OCI-LY7 (cell line): ENCODE measurements at regions not wholly inside any gene's neighbourhood (a gene's known extent, or its start where the extent isn't known, plus 50 kb on each side); places are given as distances from the start of the nearest gene placed in this dataset.

Experiments
- BruUV-seq: library from RNA; stranded (reverse); fragments of 400-500 nt; replicated peaks from 2 replicates; lab custom pipeline; 2021; lab: Mats Ljungman, UMichigan
- CTCF ChIA-PET: fragments of 300-600 bp; sonication (Branson Sonifier 250); formaldehyde crosslinking; loops from one replicate; lab custom pipeline; 2022; ENCODE audit warnings: antibody characterized with exemption; ENCODE audit not compliant: unreplicated experiment; lab: Charles Lee
- POLR2A ChIA-PET: fragments of 300-600 bp; sonication (Branson Sonifier 250); formaldehyde crosslinking; loops from one replicate; lab custom pipeline; 2022; ENCODE audit warnings: antibody characterized with exemption; lab: Charles Lee
- DNase-seq: peaks from one replicate; pipeline ENCODE4 v3.0.0-alpha.2; 2015; ENCODE audit warnings: low spot score
- H2AFZ ChIP-seq: fragments of 200-600 bp; sonication (generic), shearing (Covaris generic); 2 replicates; pipeline ENCODE4 v1.6.1; 2014; ENCODE audit warnings: mild to moderate bottlenecking, antibody characterized with exemption, low read length, moderate library complexity
- H3K27ac ChIP-seq: fragments of 200-600 bp; sonication (generic); 2 replicates; pipeline ENCODE4 v1.5.1; 2014; ENCODE audit warnings: mixed run types, low read depth, mild to moderate bottlenecking, moderate library complexity, low read length, inconsistent platforms; ENCODE audit not compliant: poor library complexity, severe bottlenecking
- H3K36me3 ChIP-seq: fragments of 200-600 bp; sonication (generic); 2 replicates; pipeline ENCODE4 v1.6.1; 2014; ENCODE audit warnings: mild to moderate bottlenecking, antibody characterized with exemption, low read length, moderate library complexity, mixed read lengths; ENCODE audit not compliant: insufficient read depth
- H3K4me1 ChIP-seq: fragments of 200-600 bp; sonication (generic); 2 replicates; pipeline ENCODE4 v1.5.1; 2014; ENCODE audit warnings: mild to moderate bottlenecking, low read length; ENCODE audit not compliant: insufficient read depth, poor library complexity, severe bottlenecking
- H3K4me2 ChIP-seq: fragments of 200-600 bp; sonication (generic); 2 replicates; pipeline ENCODE4 v1.6.1; 2014; ENCODE audit warnings: mild to moderate bottlenecking, low read length
- H3K4me3 ChIP-seq: fragments of 200-600 bp; sonication (generic); 2 replicates; pipeline ENCODE4 v1.5.1; 2014; ENCODE audit warnings: mild to moderate bottlenecking, low read depth, low read length; ENCODE audit not compliant: poor library complexity, severe bottlenecking
- H3K79me2 ChIP-seq: fragments of 200-600 bp; sonication (generic); 2 replicates; pipeline ENCODE4 v1.6.1; 2016; ENCODE audit warnings: low read depth, mild to moderate bottlenecking, low read length, moderate library complexity, mixed read lengths; ENCODE audit not compliant: insufficient read depth
- H3K9me2 ChIP-seq: fragments of 200-600 bp; sonication (generic); 2 replicates; pipeline ENCODE4 v1.6.1; 2016; ENCODE audit warnings: mild to moderate bottlenecking, low read length, mixed read lengths; ENCODE audit not compliant: insufficient read depth
- H3K9me3 ChIP-seq: fragments of 200-600 bp; sonication (generic); 2 replicates; pipeline ENCODE4 v1.6.1; 2014; ENCODE audit warnings: mild to moderate bottlenecking, mixed run types, low read length, mixed read lengths
- H4K20me1 ChIP-seq: fragments of 200-600 bp; sonication (generic); 2 replicates; pipeline ENCODE4 v1.6.1; 2014; ENCODE audit warnings: mild to moderate bottlenecking, antibody characterized with exemption, low read length, moderate library complexity, mixed read lengths; ENCODE audit not compliant: insufficient read depth
- EZH2phosphoT487 ChIP-seq: fragments of 200-600 bp; sonication (generic); IDR thresholded peaks from 2 replicates; pipeline ENCODE4 v1.6.1; 2018; ENCODE audit warnings: low read depth, borderline replicate concordance, mild to moderate bottlenecking, mixed run types, antibody characterized with exemption, low read length, moderate library complexity, mixed read lengths
- intact Hi-C: fragments of 100-400 bp; cut with micrococcal nuclease; formaldehyde crosslinking; loops from one replicate; pipeline ENCODE4 v1.10.0; 2022; ENCODE audit not compliant: unreplicated experiment
- TF ChIP-seq, protein P1 (sequence below): fragments of 200-600 bp; sonication (generic); conservative IDR thresholded peaks from 2 replicates; pipeline ENCODE4 v1.5.1; 2014; ENCODE audit warnings: mild to moderate bottlenecking, antibody characterized with exemption, low read length, moderate library complexity, mixed read lengths

DNA sequence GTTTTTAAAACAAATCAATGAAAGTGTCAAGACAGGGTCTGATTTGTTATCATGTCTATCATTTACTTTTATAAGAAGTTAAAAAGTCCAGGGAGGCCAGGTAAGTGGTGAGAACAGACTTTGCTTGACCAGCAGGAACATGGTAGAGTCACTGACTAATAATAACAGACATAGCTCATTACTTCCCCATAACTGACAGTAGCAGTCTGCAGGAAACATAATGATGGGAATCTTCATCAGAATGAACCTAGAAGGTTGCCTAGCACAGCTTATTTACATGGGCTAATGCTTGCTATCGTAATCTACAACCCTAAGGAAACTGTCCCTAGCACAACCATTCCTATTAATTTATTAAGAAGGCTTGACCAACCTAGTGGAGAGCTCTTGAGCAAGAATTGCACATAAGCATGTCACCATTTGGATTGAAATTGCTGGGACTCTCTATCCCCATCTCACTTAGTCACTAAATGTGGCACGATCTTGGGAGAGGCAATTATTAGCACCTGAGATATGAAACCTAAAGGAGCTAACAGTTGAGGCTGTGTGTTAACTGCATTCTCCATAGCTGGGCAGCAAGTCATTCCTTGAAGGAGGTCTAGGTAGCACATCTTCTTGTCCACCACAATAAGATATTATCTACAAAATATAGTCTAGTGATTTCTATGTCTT, 139.6 kb upstream of the ZBTB20 start:
- Histone ChIP-seq H3K4me1 (no peaks in the 10 kb centered on the region), H3K79me2 (no peaks in the 10 kb centered on the region), H3K4me2 (no peak overlapping the region), H4K20me1 (no peaks in the 10 kb centered on the region), H3K9me2 (no peaks in the 10 kb centered on the region), H3K4me3 (no peak overlapping the region), H2AFZ (no peak overlapping the region), H3K27ac (no peak overlapping the region), H3K9me3 (no peaks in the 10 kb centered on the region), H3K36me3 (no peaks in the 10 kb centered on the region)
- ChIA-PET POLR2A (interaction anchor here (0.6 kb wide), 1 partner anchor 513 kb away, joined by 3 read pairs; no protein-coding TSS in a partner anchor), CTCF (no interaction called here)
- no peak for TF ChIP-seq EZH2phosphoT487
- TF ChIP-seq, protein P1, sequence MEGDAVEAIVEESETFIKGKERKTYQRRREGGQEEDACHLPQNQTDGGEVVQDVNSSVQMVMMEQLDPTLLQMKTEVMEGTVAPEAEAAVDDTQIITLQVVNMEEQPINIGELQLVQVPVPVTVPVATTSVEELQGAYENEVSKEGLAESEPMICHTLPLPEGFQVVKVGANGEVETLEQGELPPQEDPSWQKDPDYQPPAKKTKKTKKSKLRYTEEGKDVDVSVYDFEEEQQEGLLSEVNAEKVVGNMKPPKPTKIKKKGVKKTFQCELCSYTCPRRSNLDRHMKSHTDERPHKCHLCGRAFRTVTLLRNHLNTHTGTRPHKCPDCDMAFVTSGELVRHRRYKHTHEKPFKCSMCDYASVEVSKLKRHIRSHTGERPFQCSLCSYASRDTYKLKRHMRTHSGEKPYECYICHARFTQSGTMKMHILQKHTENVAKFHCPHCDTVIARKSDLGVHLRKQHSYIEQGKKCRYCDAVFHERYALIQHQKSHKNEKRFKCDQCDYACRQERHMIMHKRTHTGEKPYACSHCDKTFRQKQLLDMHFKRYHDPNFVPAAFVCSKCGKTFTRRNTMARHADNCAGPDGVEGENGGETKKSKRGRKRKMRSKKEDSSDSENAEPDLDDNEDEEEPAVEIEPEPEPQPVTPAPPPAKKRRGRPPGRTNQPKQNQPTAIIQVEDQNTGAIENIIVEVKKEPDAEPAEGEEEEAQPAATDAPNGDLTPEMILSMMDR = no peak
- DNase-seq = no peak
- BruUV-seq = no TSS peak
- intact Hi-C loops = no loop called here

DNA sequence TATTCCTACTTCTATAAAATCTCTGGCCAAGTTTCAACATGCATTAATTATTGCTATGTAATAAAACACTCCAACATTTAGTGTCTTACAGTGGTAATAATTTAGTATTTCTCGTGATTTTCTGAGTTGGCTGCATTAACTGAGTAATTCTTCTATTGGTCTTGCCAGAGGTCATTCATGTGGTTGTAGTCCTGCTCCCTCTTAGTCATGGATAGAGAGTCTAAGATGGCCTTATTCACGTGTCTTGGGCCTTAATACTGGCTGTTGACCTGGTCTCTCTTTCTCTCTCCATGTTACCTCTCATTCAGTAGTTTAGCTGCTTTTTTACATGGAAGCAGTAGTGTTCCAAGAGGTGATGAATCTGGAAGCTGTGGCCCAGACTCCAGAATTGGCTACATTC, 140.1 kb upstream of the ZBTB20 start:
- no TSS peak for BruUV-seq
- TF ChIP-seq, protein P1 = no peak
- TF ChIP-seq EZH2phosphoT487 = no peak

DNA sequence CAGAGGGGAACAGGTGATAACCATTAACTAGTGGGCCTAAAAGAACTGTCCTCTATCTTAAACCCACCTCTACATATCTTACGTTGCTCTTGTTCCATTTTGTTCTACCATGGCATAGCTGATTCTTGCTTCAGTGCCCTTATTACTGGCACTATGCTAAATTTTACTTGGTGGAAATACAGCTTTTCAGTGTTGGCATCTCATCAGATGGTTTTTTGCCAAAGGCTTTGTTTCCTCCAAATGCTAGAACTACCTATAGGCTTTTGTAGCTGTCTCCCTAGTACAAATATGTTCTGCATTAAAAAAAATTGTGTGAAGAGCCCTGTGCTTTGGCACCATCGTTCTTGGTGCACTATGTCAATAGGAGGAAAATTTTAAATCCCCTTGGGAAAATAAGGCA, 145.0 kb upstream of the ZBTB20 start:
- CTCF ChIA-PET = no interaction called here
- POLR2A ChIA-PET = no interaction called here
- H2AFZ ChIP-seq = no peak overlapping the region
- BruUV-seq = no TSS peak
- H3K4me1 ChIP-seq = no peaks in the 10 kb centered on the region
- intact Hi-C loops = no loop called here
- no peak overlapping the region for H3K4me2 ChIP-seq
- TF ChIP-seq EZH2phosphoT487 = no peak
- TF ChIP-seq, protein P1 = no peak
- H3K9me2 ChIP-seq = no peaks in the 10 kb centered on the region
- no peaks in the 10 kb centered on the region for H3K36me3 ChIP-seq
- no peaks in the 10 kb centered on the region for H3K79me2 ChIP-seq
- H3K9me3 ChIP-seq = no peaks in the 10 kb centered on the region
- DNase-seq = no peak
- H3K4me3 ChIP-seq = no peak overlapping the region
- H4K20me1 ChIP-seq = no peaks in the 10 kb centered on the region
- H3K27ac ChIP-seq = no peak overlapping the region

More for the DNA sequence above, 140.1 kb upstream of the ZBTB20 start:
- H3K79me2 ChIP-seq = no peaks in the 10 kb centered on the region
- H3K27ac ChIP-seq = no peak overlapping the region
- H2AFZ ChIP-seq = no peak overlapping the region
- no peaks in the 10 kb centered on the region for H3K9me3 ChIP-seq
- H3K4me2 ChIP-seq = no peak overlapping the region
- ChIA-PET POLR2A (no interaction called here), CTCF (no interaction called here)
- intact Hi-C loops = no loop called here
- H3K4me1 ChIP-seq = no peaks in the 10 kb centered on the region
- H4K20me1 ChIP-seq = no peaks in the 10 kb centered on the region
- H3K9me2 ChIP-seq = no peaks in the 10 kb centered on the region
- no peaks in the 10 kb centered on the region for H3K36me3 ChIP-seq
- no peak overlapping the region for H3K4me3 ChIP-seq
- DNase-seq = no peak
